GM12875 (cell line): ENCODE measurements at regions not wholly inside any gene's neighbourhood (a gene's known extent, or its start where the extent isn't known, plus 50 kb on each side); places are given as distances from the start of the nearest gene placed in this dataset.

Source experiments
- H3K4me3 ChIP-seq: one replicate; pipeline ENCODE4 v1.5.1; 2011; ENCODE audit warnings: low read depth, low read length, control low read depth
- TF ChIP-seq, protein P1 (sequence below): IDR thresholded peaks from 2 replicates; pipeline ENCODE4 v1.5.1; 2011; ENCODE audit warnings: low read depth, mild to moderate bottlenecking, control low read depth, inconsistent platforms, low read length, moderate library complexity, borderline replicate concordance; ENCODE audit not compliant: insufficient read depth

DNA sequence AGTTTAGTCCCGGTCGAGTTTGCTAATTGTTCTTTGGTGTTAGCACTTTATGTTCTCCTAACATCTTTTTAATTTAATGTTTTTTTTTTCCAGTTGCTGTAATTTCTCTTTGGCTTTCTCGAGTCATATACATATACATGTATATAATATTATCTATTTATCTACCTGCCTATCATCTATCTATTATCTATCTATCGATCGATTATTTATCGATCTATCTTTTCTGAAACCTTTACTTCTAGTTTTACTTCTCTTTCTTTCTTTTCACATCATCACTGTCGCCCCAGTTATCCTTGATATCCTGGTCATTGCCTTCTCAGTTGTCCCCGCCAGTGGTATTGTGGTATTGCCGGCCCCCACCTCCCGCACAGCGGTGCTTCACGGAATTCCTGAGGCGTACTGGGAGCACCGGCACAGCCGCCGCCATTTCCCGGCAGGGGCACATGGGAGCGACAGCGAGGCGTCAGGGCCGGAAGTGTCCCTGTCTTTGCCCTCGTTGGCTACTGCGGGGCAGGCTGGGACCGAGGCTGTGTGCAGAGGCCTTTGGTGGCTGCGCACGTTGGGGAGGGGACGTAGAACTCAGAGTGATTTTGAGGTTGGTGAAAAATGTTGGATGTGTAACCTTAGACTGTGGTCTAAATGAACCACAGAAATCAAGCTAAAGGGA lies 101.1 kb downstream of the NUF2 start:
- TF ChIP-seq, protein P1, sequence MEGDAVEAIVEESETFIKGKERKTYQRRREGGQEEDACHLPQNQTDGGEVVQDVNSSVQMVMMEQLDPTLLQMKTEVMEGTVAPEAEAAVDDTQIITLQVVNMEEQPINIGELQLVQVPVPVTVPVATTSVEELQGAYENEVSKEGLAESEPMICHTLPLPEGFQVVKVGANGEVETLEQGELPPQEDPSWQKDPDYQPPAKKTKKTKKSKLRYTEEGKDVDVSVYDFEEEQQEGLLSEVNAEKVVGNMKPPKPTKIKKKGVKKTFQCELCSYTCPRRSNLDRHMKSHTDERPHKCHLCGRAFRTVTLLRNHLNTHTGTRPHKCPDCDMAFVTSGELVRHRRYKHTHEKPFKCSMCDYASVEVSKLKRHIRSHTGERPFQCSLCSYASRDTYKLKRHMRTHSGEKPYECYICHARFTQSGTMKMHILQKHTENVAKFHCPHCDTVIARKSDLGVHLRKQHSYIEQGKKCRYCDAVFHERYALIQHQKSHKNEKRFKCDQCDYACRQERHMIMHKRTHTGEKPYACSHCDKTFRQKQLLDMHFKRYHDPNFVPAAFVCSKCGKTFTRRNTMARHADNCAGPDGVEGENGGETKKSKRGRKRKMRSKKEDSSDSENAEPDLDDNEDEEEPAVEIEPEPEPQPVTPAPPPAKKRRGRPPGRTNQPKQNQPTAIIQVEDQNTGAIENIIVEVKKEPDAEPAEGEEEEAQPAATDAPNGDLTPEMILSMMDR = no peak
- H3K4me3 ChIP-seq = no peak overlapping the region

DNA sequence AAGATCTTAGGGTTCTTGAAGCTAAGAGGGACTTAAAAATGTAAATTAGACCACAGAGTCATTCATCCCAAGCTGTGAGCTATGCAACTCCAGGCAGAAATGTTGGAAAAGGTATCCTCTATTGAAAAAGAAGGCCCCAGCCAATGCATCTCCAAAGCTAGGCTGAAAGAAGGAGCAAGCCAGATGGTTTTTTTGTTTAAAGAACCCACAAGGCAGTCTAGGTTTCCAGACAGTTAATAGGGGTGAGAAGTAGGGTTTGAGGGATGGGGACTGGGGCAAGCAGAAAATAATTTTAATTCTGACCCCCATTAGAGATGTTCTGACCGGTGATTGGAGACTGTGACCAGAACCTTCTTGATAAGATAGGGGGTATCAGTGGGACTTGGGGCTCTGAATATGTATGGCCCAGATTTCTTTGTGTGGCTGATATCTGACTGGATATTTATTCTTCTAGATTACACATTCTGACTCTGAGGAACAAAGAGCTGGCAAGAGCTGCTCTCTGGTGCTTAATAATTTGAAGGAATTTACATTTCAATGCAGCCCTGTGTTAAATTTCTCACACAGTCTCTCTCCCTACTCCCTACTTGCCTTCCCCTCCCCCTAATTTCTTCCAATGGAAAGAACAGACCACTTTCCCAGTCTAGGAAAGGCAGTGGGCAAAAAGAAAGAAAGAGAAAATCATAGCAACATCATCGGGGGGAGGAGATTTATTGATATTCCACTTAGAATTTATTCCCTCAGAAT lies 104.9 kb downstream of the NUF2 start:
- TF ChIP-seq, protein P1 = no peak
- no peak overlapping the region for H3K4me3 ChIP-seq

DNA sequence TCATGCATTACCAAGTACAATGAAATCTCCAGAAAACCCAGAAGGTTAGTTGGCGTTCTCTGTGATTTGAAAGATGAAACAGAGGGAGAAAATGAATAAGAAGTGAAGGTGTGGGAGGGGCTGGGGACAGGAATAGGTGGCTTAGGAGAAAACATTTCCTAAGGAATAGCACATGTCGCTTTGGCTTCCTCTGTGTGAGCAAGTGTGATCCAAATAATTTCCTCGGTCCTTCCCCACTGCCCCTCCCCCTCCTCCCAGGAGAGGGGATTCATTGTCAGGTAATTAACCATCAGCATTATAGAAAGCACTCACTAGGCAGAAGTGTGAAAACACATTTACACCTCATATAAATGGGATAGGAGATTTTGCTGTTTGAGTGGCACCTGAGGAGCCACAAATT lies 105.5 kb downstream of the NUF2 start:
- H3K4me3 ChIP-seq = no peak overlapping the region

DNA sequence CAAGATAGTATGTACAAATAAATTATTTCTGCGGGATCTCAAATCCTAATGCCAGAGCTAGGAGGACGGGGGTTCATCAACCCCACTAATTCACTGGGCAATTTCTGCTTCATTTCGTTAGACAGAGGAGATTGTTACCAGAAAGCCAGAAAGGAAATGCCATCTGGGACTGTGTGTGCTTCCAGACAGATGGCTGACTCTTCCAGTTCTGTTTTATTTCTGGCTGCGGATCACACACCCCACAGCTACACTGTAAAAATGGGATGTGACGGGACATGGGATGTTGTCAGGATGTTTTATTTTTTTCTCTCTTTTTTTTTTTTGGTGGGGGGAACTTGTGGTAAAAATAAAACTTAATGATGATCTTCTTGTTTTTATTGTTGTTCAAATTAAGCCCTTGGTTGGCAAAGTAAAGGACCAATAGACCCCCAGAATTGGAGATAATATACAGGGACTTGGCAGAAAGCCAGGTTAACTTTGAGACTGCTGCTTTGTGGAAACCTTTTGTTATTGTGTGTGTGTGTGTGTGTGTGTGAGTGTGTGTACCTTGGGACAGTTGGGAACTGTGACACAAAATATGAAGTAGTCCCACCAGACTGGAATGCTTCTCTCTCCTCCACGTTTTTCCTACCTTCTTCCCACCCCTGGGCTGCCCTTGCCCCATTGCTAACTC lies 114.5 kb downstream of the NUF2 start:
- no peak overlapping the region for H3K4me3 ChIP-seq
- TF ChIP-seq, protein P1 = no peak

More for the DNA sequence above, 105.5 kb downstream of the NUF2 start:
- TF ChIP-seq, protein P1 = no peak

DNA sequence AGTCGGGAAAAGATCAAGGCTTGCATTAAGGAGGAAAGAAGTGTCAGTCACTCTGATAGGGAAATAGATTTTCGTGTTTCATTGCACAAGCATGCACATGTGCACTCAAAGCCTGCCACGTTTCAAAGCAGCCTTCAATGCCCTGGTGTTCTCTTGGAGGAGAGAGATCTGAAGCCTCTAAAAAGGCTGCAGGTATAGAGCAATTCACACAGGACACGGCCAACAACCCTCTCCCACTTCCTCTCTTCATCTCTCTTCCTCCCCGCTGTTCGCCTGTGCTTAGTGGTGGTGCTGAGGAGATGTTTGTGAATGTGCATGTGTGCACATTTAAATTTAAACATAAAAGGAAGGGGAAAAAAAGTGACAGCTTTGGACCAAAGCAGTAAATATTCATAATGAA lies 117.7 kb downstream of the NUF2 start:
- no peak overlapping the region for H3K4me3 ChIP-seq
- TF ChIP-seq, protein P1 = no peak

DNA sequence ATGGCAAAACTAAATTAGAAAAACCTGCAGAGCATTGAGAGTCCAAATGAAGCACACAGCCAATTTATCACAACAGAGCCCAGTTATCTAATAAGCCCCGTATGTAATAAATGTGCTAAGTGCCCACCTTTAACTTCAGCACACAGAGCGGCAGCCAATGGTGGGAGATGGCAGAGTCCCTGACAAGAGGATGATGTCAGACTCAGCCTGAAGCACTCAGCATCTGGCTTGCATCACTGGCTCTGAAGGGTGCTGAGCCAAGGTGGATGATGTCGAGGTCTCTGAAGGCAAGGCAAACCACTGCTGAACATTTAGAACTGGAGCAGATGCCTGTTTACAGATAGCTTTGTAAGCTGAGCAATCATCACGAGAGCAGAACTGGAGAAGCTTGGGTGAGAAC lies 118.3 kb downstream of the NUF2 start:
- TF ChIP-seq, protein P1 = no peak
- no peak overlapping the region for H3K4me3 ChIP-seq
